ENCODE measurements at regions not wholly inside any gene's neighbourhood (a gene's known extent, or its start where the extent isn't known, plus 50 kb on each side); places are given as distances from the start of the nearest gene placed in this dataset.

- no peak for TF ChIP-seq CTCF (conservative IDR thresholded peaks at IDR 0.05; ENCODE audit: low read depth, low read length)
- no peak for TF ChIP-seq POLR2A (IDR thresholded peaks at IDR 0.05; ENCODE audit: low read depth, low read length)
- TF ChIP-seq MXI1 (IDR thresholded peaks at IDR 0.05; ENCODE audit: borderline replicate concordance, low read depth, low read length): no peak
- no peak for TF ChIP-seq SMC3 (IDR thresholded peaks at IDR 0.05; ENCODE audit: low read depth, low read length)
- no peak for TF ChIP-seq RCOR1 (IDR thresholded peaks at IDR 0.05; ENCODE audit: insufficient replicate concordance, low read length)
- TF ChIP-seq CHD1 (IDR thresholded peaks at IDR 0.05; ENCODE audit: low read depth, low read length): no peak
Observed at GRCh38 chr1:240714568-240715292, 102.8 kb upstream of the GREM2 start.
